HG03103 (cell line): ENCODE measurements at regions not wholly inside any gene's neighbourhood (a gene's known extent, or its start where the extent isn't known, plus 50 kb on each side); places are given as distances from the start of the nearest gene placed in this dataset.

ENCODE experiments used
- ATAC-seq: cut with Tn5 transposase; IDR thresholded peaks from one replicate; pipeline ENCODE4 v1.9.1; 2021; ENCODE audit warnings: low read depth; ENCODE audit not compliant: unreplicated experiment

DNA sequence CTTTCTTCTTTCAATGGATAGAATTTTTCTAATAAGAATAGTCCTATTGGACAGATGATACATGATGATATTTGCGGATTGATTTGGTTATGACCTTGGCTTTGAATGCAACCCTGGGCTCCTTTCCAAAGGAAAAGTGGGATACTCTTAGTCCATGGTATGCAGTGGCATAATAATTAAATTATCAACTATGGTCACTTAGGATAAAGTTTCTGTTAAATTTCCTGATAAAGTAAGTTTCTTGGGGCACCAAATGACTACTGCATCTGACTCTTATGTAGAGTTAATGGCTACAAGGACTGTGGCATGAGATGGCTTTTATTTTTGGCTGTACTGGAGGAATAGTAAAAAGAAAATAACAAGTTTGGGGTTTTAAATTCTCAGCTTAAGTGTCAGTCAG is 126.7 kb downstream of the QPCT start:
- no peak for ATAC-seq

DNA sequence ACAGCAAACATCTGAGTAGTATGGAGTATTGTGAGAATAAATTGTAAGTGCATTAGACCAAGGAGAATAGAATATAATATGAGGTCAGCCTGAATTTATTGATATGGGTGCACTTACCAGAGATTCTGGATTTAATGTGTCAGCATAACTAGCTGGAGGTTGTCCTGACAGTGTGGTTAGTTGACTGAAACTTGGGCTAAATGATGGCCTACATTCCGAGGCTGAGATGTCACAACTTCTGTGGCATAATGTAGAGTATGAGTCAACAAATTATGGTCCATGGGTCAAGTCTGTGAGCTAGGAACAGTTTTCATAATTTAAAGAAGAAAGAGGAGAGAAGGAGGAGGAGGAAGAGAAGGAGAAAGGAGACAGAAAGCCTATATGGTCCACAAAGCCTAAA is 127.6 kb downstream of the QPCT start:
- no peak for ATAC-seq

DNA sequence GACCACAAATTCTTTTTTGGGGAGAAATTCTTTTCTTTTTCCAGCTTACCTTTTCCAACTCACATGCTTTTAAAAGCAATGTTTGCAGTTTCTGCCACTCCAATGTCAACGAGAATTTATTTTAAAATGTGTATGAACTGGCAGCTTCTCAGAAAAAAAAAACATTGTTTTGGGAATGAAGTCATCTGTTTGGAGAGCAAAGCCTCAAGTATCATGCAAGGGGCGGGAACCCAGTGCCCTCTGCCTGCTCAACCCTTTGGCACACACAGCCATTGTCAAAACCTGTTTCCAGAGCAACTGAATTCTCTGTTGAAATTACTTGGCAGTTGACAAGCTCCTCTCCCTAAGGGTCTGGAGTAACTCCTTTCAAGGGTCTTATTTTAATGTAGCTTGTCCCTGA is 128.5 kb downstream of the QPCT start:
- ATAC-seq: no peak

DNA sequence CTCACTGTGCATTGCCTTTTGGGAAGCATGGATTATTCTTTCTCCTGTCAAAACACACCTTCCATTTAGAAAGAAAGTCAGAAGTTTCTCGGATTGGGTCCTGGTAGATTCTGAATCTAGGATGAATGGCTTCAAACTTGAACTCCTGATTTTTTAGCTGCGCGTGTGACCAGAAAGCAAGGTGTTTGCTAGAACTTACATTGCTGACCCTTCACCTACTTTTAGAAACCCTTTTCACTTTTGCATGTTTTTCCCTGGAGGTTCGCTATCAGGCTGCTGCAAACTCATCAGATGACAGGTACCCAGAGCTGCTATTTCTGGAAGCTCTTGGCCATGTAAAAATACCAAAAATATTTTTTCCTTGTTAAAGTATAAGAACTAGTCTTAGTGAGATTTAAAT is 132.0 kb downstream of the QPCT start:
- ATAC-seq: no peak

DNA sequence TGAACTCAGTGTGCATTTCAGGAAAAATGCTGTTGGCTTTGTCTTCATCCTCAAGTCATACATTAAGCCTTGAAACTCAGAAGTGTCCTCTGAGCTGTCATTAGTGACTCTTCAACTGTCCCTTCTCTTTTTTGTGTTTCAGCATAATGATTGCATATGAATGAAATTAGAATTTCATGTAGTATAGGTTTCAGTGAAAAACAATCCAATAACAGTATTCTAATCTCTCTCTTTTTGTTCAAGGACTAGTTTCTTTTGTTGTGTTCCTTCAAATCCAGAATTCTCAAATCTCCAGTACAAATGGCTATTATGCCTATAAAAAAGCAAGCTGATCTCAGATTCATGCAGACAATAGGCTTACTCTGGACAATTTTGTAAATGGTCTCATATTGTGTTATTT is 133.5 kb downstream of the QPCT start:
- ATAC-seq: no peak

DNA sequence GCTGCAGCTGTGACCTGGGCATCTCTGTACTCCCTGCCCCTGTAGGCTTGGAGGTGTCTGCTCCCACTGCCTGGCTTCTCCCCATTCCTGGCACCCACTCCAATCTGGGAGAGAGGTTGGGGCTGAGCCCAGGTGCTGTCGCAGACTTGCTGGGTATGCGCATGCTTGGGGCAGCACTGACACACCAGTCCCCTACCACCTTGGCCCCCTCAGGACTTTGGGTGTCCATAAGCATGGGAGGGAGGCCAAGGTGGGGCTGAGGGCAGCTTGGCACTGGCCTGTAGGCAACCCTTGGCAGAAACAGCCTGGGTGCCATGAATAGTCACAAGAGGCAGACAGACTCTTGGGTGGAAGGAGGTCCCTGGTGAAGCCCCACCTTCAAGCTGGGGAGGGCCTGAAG is 136.8 kb downstream of the QPCT start:
- no peak for ATAC-seq

GRCh38 chr2:37489041-37489456 is 144.6 kb downstream of the QPCT start:
- ATAC-seq: no peak

- no peak for ATAC-seq
Measured at GRCh38 chr2:37489536-37489935, 145.1 kb downstream of the QPCT start.

- ATAC-seq: no peak
Measured at GRCh38 chr2:37493425-37493824, 149.0 kb downstream of the QPCT start.

- no peak for ATAC-seq
Measured at GRCh38 chr2:37499113-37499512, 154.7 kb downstream of the QPCT start.

DNA sequence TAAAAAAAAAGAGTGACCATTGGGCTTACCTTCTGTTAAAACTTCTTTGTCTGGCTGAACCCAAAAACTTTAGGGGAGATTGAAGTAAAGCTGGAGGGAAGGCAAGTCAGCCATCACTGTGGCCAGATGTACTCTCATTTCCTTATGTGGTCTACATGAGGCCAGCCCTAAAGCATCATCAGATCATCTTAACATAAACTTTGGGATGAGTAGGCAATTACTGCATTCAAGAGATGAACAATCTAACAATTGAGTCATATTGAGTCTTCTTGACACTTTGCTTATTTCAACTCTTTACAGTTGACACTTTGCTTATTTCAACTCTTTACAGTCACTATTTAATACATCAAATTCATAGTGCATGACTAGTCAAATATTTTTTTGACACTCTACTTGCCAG is 155.6 kb downstream of the QPCT start:
- no peak for ATAC-seq

- ATAC-seq: no peak
Measured at GRCh38 chr2:37501113-37501512, 156.7 kb downstream of the QPCT start.

DNA sequence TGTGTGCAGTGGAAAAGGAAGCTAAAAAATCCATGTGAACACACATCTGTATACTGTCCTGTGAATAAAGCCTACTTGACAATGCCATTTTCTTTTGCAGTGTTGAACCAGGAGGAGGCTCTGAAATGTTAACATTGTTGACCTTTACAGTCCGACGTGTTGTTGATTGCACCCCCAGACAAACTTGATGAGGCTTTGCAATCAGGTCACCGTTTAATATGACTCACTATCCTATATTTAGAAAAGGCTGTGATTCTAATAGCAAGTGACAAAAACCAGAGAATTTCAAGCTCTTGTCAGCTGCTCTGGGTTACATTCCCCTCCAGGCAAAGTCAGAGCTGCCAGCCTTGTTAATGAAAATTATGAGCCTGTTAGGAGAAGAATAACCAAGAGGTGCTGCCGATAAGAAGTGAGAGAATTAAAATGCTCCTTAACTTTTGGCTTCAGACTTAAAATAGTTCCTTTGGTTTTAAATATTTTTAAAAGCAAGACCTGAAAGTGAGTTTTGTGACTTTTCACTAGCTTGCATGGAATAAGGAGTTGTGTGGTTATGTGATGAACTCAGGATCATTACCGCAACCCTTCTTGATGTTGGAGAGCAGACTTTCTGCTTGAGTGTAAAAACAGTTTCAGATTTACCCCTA is 162.1 kb downstream of the QPCT start:
- no peak for ATAC-seq

- ATAC-seq: no peak
Measured at GRCh38 chr2:37507051-37507410, 162.6 kb downstream of the QPCT start.

DNA sequence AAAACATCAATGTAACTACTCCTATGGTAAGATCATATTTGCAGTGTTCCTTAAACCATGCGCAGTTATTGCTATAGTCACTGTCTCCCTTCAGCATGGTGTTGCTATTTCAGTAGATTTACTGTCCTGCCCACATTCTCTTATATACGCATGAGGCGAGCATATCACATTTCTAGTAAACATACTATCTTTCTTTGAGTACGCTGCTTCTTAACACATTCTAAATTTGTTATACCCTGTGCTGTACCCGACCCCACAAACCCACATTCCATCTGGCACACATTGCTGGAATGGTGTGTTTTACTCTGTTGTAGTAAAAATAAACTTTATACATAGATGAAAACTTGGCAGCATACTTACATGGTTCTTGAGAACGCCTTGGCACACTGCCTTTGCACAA is 163.3 kb downstream of the QPCT start:
- ATAC-seq: no peak

GRCh38 chr2:37512971-37513370 is 158.5 kb downstream of the CDC42EP3 start:
- no peak for ATAC-seq

- ATAC-seq: no peak
Measured at GRCh38 chr2:37523814-37524362, 147.6 kb downstream of the CDC42EP3 start.

DNA sequence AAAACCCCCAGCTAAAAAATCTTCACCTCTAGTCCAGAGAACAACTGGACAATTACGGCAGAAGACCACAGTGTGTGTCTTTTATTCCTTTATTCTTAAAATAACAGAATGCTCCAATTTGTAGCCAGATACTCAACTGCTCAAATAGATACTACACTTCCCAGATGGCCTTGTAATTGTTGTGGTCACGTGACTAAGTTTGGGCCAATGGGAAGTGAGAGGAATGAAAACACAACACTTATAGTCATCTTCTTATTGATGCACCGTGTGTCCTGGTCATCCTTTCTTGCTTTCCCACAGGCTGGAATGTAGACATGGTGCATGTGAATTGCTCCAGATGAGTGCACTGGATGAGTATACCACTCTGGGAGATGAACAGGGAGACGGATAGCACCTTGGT is 145.1 kb downstream of the CDC42EP3 start:
- no peak for ATAC-seq

DNA sequence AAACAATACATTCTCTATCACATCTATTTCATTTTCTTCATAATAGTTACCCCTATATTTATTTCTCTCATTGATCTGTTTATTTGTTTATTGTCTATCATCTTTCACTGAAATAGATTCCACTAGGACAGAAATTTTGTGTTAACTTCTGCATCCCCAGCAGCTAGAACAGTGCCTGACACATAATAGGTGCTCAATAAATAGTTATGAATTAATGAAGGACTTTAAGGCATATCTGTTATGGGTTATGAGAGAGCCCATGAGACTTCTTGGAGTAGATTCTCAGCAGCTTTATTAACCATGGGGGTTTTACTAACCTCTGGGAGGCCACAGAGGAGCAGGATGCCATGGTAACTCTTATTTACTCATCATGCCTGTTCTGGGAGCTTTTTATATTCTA is 144.6 kb downstream of the CDC42EP3 start:
- ATAC-seq: no peak

- no peak for ATAC-seq
Measured at GRCh38 chr2:37527361-37527760, 144.1 kb downstream of the CDC42EP3 start.

GRCh38 chr2:37529830-37530415 is 141.5 kb downstream of the CDC42EP3 start:
- no peak for ATAC-seq

- no peak for ATAC-seq
Measured at GRCh38 chr2:37532503-37532902, 138.9 kb downstream of the CDC42EP3 start.

GRCh38 chr2:37537316-37537715 is 134.1 kb downstream of the CDC42EP3 start:
- ATAC-seq: no peak
